Tibial artery (tissue), 4 donors: ENCODE measurements at regions not wholly inside any gene's neighbourhood (a gene's known extent, or its start where the extent isn't known, plus 50 kb on each side); places are given as distances from the start of the nearest gene placed in this dataset.
"Not testable (repeated sequence)": the region's sequence is repeated elsewhere in the genome, so short reads cannot be mapped to it uniquely, and the experiment has no call there.

ENCODE experiments used
- DNase-seq, 2 donors: peaks; one replicate each; pipeline ENCODE4 v3.0.0-alpha.2; 2019
- H3K27ac ChIP-seq, 2 donors: fragments of 200-600 bp; sonication (generic) in 1 of 2; 1 replicate in 1 of 2; 2 replicates in 1 of 2; pipeline ENCODE4 v1.5.1; 2018 to 2019; ENCODE audit warnings: mild to moderate bottlenecking in 1 of 2
- H3K27me3 ChIP-seq, 2 donors: fragments of 200-600 bp; sonication (generic) in 1 of 2; one replicate each; pipeline versions ENCODE4 v1.5.1 to v1.6.0; 2016 to 2019
- H3K36me3 ChIP-seq, 3 donors: fragments of 200-600 bp; sonication (generic) in 2 of 3; one replicate each; pipeline ENCODE4 v1.5.1; 2016 to 2019; ENCODE audit warnings: mild to moderate bottlenecking in 2 of 3
- H3K4me1 ChIP-seq, 4 donors: fragments of 200-600 bp; sonication (generic) in 2 of 4; 1 replicate in 3 of 4; 2 replicates in 1 of 4; pipeline ENCODE4 v1.5.1; 2016 to 2019
- H3K4me3 ChIP-seq, 2 donors: fragments of 200-600 bp; sonication (generic) in 1 of 2; 1 replicate in 1 of 2; 2 replicates in 1 of 2; pipeline ENCODE4 v1.5.1; 2018 to 2019; ENCODE audit warnings: mild to moderate bottlenecking in 2 of 2
- H3K9me3 ChIP-seq, 3 donors: fragments of 200-600 bp; sonication (generic) in 1 of 3; one replicate each; pipeline ENCODE4 v1.5.1; 2016 to 2019
- intact Hi-C: fragments of 100-400 bp; cut with DNase I; formaldehyde crosslinking; loops from one replicate; pipeline ENCODE4 v1.15.0; 2023; ENCODE audit warnings: low total_unique reads
- TF ChIP-seq, protein P1 (sequence below), 2 experiments: fragments of 200-600 bp in 1 of 2; fragments of 450-650 bp in 1 of 2; IDR thresholded peaks; one replicate each; pipeline ENCODE4 v1.5.1; 2017 to 2019; ENCODE audit warnings: antibody characterized with exemption in 2 of 2, mild to moderate bottlenecking in 1 of 2, moderate library complexity in 1 of 2

GRCh38 chr12:127809275-127809674 lies 457.7 kb upstream of the TMEM132C start:
- Histone ChIP-seq H3K27me3 (no peaks in the 10 kb centered on the region), H3K36me3 (no peaks in the 10 kb centered on the region), H3K9me3 (no peaks in the 10 kb centered on the region), H3K27ac (peak overlapping the region in 1 of 2 donors; percentile 4), H3K4me1 (peaks cover 0 to 7% (median 0%) of the 10 kb centered on the region in 4 donors), H3K4me3 (no peak overlapping the region)
- DNase-seq = no peak
- intact Hi-C loops = no loop called here
- TF ChIP-seq, protein P1, sequence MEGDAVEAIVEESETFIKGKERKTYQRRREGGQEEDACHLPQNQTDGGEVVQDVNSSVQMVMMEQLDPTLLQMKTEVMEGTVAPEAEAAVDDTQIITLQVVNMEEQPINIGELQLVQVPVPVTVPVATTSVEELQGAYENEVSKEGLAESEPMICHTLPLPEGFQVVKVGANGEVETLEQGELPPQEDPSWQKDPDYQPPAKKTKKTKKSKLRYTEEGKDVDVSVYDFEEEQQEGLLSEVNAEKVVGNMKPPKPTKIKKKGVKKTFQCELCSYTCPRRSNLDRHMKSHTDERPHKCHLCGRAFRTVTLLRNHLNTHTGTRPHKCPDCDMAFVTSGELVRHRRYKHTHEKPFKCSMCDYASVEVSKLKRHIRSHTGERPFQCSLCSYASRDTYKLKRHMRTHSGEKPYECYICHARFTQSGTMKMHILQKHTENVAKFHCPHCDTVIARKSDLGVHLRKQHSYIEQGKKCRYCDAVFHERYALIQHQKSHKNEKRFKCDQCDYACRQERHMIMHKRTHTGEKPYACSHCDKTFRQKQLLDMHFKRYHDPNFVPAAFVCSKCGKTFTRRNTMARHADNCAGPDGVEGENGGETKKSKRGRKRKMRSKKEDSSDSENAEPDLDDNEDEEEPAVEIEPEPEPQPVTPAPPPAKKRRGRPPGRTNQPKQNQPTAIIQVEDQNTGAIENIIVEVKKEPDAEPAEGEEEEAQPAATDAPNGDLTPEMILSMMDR (IDR thresholded peaks at IDR 0.05) = no peak

DNA sequence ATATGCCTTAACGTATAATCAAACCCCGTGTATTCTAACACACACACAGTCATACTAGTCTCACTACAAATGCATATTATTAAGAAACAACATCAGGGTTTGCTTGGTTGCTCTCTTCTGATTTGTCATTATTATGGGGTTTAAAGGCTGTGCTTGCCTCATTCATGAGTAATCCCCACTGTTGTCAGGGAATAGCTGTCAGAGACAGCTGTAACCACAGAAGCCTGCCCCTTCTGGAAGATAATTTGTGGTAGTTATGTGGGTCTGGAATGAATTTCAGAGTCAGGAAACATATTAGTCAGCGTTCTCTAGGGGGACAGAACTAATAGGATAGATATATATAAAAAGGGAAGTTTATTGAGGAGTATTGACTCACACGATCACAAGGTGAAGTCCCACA lies 456.9 kb upstream of the TMEM132C start:
- TF ChIP-seq, protein P1 (IDR thresholded peaks at IDR 0.05) = no peak
- Histone ChIP-seq H3K36me3 (no peaks in the 10 kb centered on the region), H3K4me3 (no peak overlapping the region), H3K4me1 (peaks cover 0 to 7% (median 0%) of the 10 kb centered on the region in 4 donors), H3K27ac (peak overlapping the region in 1 of 2 donors; percentile 4), H3K27me3 (no peaks in the 10 kb centered on the region), H3K9me3 (no peaks in the 10 kb centered on the region)
- no peak for DNase-seq
- intact Hi-C loops = no loop called here

- H3K4me1 ChIP-seq, DNase-seq, intact Hi-C loops, H3K4me3 ChIP-seq, H3K27me3 ChIP-seq, H3K27ac ChIP-seq, H3K9me3 ChIP-seq, H3K36me3 ChIP-seq: not testable (repeated sequence)
Measured at GRCh38 chr12:127810459-127810858, 456.5 kb upstream of the TMEM132C start.

DNA sequence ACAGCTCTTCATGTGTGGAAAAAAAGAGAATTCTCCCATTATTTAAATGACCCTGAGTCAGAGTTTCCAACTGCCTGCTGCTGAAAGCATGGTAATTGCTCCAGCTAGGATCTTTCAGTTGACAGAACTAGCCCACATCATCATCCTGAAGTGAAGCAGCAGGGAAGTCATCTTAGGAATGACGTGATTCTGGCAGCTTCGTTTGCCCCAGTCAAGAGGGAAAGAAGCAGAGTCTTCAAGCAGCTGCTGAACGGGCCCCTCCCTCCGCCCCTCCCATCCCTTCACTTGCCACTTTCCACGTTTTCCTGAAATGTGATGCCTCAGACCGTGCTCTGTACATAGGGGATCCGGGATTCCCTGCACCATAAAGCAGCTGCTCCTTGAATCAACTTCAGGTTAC lies 455.0 kb upstream of the TMEM132C start:
- no peaks in the 10 kb centered on the region for H3K9me3 ChIP-seq
- no peaks in the 10 kb centered on the region for H3K27me3 ChIP-seq
- no peak overlapping the region for H3K4me3 ChIP-seq
- intact Hi-C loops = no loop called here
- peaks cover 0 to 7% (median 0%) of the 10 kb centered on the region in 4 donors for H3K4me1 ChIP-seq
- H3K36me3 ChIP-seq = no peaks in the 10 kb centered on the region
- no peak overlapping the region for H3K27ac ChIP-seq
- DNase-seq = no peak
- TF ChIP-seq, protein P1 (IDR thresholded peaks at IDR 0.05) = no peak

GRCh38 chr12:127813147-127813546 lies 453.8 kb upstream of the TMEM132C start:
- Histone ChIP-seq H3K9me3 (no peaks in the 10 kb centered on the region), H3K4me3 (no peak overlapping the region), H3K36me3 (no peaks in the 10 kb centered on the region), H3K4me1 (peaks cover 0 to 7% (median 0%) of the 10 kb centered on the region in 4 donors), H3K27me3 (no peaks in the 10 kb centered on the region), H3K27ac (no peak overlapping the region)
- no peak for DNase-seq
- intact Hi-C loops = no loop called here
- TF ChIP-seq, protein P1 (IDR thresholded peaks at IDR 0.05) = no peak

GRCh38 chr12:127819056-127819455 lies 447.9 kb upstream of the TMEM132C start:
- TF ChIP-seq, protein P1 (IDR thresholded peaks at IDR 0.05) = no peak

More at GRCh38 chr12:127819056-127819455, 447.9 kb upstream of the TMEM132C start:
- intact Hi-C loops = no loop called here
- no peaks in the 10 kb centered on the region for H3K9me3 ChIP-seq
- H3K27me3 ChIP-seq = no peaks in the 10 kb centered on the region
- DNase-seq = no peak
- no peaks in the 10 kb centered on the region for H3K36me3 ChIP-seq
- H3K4me1 ChIP-seq = peaks cover 0 to 13% (median 4%) of the 10 kb centered on the region in 4 donors
- no peak overlapping the region for H3K27ac ChIP-seq
- H3K4me3 ChIP-seq = no peak overlapping the region
